ENCODE measurements at regions not wholly inside any gene's neighbourhood (a gene's known extent, or its start where the extent isn't known, plus 50 kb on each side); places are given as distances from the start of the nearest gene placed in this dataset.

- peaks cover 2% of the 10 kb centered on the region; the same call in 1 of the 2 replicates for H3K36me3 ChIP-seq (ENCODE audit: insufficient read depth, low read length)
- H3K9me3 ChIP-seq (ENCODE audit: control insufficient read depth, insufficient read depth, low read length): no peaks in the 10 kb centered on the region
- peaks cover 15% of the 10 kb centered on the region; the same call in 1 of the 2 replicates for H3K4me1 ChIP-seq (ENCODE audit: insufficient read depth, low read length)
- no peak overlapping the region for H3K9ac ChIP-seq (ENCODE audit: low read depth, low read length)
These were observed 91.9 kb upstream of the NTM start for GRCh38 chr11:131278472-131278871.

- H3K9me3 ChIP-seq (ENCODE audit: control insufficient read depth, insufficient read depth, low read length): no peaks in the 10 kb centered on the region
- H3K36me3 ChIP-seq (ENCODE audit: insufficient read depth, low read length): no peaks in the 10 kb centered on the region
- no peak overlapping the region for H3K9ac ChIP-seq (ENCODE audit: low read depth, low read length)
- H3K4me1 ChIP-seq (ENCODE audit: insufficient read depth, low read length): peaks cover 3% of the 10 kb centered on the region; the same call in 1 of the 2 replicates
These were observed 90.6 kb upstream of the NTM start for GRCh38 chr11:131279654-131280384.

GRCh38 chr11:131281316-131281715 is 89.1 kb upstream of the NTM start:
- no peaks in the 10 kb centered on the region for H3K4me1 ChIP-seq (ENCODE audit: insufficient read depth, low read length)
- no peaks in the 10 kb centered on the region for H3K36me3 ChIP-seq (ENCODE audit: insufficient read depth, low read length)
- H3K9ac ChIP-seq (ENCODE audit: low read depth, low read length): no peak overlapping the region
- H3K9me3 ChIP-seq (ENCODE audit: control insufficient read depth, insufficient read depth, low read length): no peaks in the 10 kb centered on the region

- Histone ChIP-seq H3K4me1 (ENCODE audit: insufficient read depth, low read length) (peaks cover 2% of the 10 kb centered on the region; the same call in 1 of the 2 replicates), H3K9me3 (ENCODE audit: control insufficient read depth, insufficient read depth, low read length) (no peaks in the 10 kb centered on the region), H3K36me3 (ENCODE audit: insufficient read depth, low read length) (no peaks in the 10 kb centered on the region), H3K9ac (ENCODE audit: low read depth, low read length) (no peak overlapping the region)
These were observed 86.4 kb upstream of the NTM start for GRCh38 chr11:131284041-131284440.

GRCh38 chr11:131288521-131289091 is 81.8 kb upstream of the NTM start:
- Histone ChIP-seq H3K4me1 (ENCODE audit: insufficient read depth, low read length) (peaks cover 6% of the 10 kb centered on the region), H3K9ac (ENCODE audit: low read depth, low read length) (no peak overlapping the region)

GRCh38 chr11:131290185-131290584 is 80.2 kb upstream of the NTM start:
- Histone ChIP-seq H3K36me3 (ENCODE audit: insufficient read depth, low read length) (no peaks in the 10 kb centered on the region; the same call in 1 of the 2 replicates), H3K4me1 (ENCODE audit: insufficient read depth, low read length) (peaks cover 6% of the 10 kb centered on the region), H3K9me3 (ENCODE audit: control insufficient read depth, insufficient read depth, low read length) (no peaks in the 10 kb centered on the region), H3K9ac (ENCODE audit: low read depth, low read length) (no peak overlapping the region)

More at GRCh38 chr11:131288521-131289091, 81.8 kb upstream of the NTM start:
- Histone ChIP-seq H3K9me3 (ENCODE audit: control insufficient read depth, insufficient read depth, low read length) (no peaks in the 10 kb centered on the region), H3K36me3 (ENCODE audit: insufficient read depth, low read length) (no peaks in the 10 kb centered on the region; the same call in 1 of the 2 replicates)

GRCh38 chr11:131295986-131296385 is 74.4 kb upstream of the NTM start:
- Histone ChIP-seq H3K36me3 (ENCODE audit: insufficient read depth, low read length) (no peaks in the 10 kb centered on the region), H3K9ac (ENCODE audit: low read depth, low read length) (no peak overlapping the region), H3K9me3 (ENCODE audit: control insufficient read depth, insufficient read depth, low read length) (no peaks in the 10 kb centered on the region; the same call in 1 of the 2 replicates), H3K4me1 (ENCODE audit: insufficient read depth, low read length) (peaks cover 4% of the 10 kb centered on the region; the same call in 1 of the 2 replicates)

- no peak overlapping the region for H3K9ac ChIP-seq (ENCODE audit: low read depth, low read length)
- H3K36me3 ChIP-seq (ENCODE audit: insufficient read depth, low read length): no peaks in the 10 kb centered on the region
- peaks cover 4% of the 10 kb centered on the region; the same call in 1 of the 2 replicates for H3K4me1 ChIP-seq (ENCODE audit: insufficient read depth, low read length)
- H3K9me3 ChIP-seq (ENCODE audit: control insufficient read depth, insufficient read depth, low read length): no peaks in the 10 kb centered on the region; the same call in 1 of the 2 replicates
These were observed 73.0 kb upstream of the NTM start for GRCh38 chr11:131297441-131297840.

GRCh38 chr11:131299598-131300438 is 70.6 kb upstream of the NTM start:
- no peak overlapping the region for H3K9ac ChIP-seq (ENCODE audit: low read depth, low read length)
- H3K36me3 ChIP-seq (ENCODE audit: insufficient read depth, low read length): no peaks in the 10 kb centered on the region
- H3K4me1 ChIP-seq (ENCODE audit: insufficient read depth, low read length): peaks cover 4% of the 10 kb centered on the region; the same call in 1 of the 2 replicates
- H3K9me3 ChIP-seq (ENCODE audit: control insufficient read depth, insufficient read depth, low read length): no peaks in the 10 kb centered on the region; the same call in 1 of the 2 replicates

- no peaks in the 10 kb centered on the region for H3K36me3 ChIP-seq (ENCODE audit: insufficient read depth, low read length)
- peaks cover 4% of the 10 kb centered on the region; the same call in 1 of the 2 replicates for H3K4me1 ChIP-seq (ENCODE audit: insufficient read depth, low read length)
- no peak overlapping the region for H3K9ac ChIP-seq (ENCODE audit: low read depth, low read length)
- H3K9me3 ChIP-seq (ENCODE audit: control insufficient read depth, insufficient read depth, low read length): no peaks in the 10 kb centered on the region; the same call in 1 of the 2 replicates
These were observed 70.0 kb upstream of the NTM start for GRCh38 chr11:131300439-131300717.

- H3K9me3 ChIP-seq (ENCODE audit: control insufficient read depth, insufficient read depth, low read length): no peaks in the 10 kb centered on the region; the same call in 1 of the 2 replicates
- H3K36me3 ChIP-seq (ENCODE audit: insufficient read depth, low read length): no peaks in the 10 kb centered on the region
- no peak overlapping the region for H3K9ac ChIP-seq (ENCODE audit: low read depth, low read length)
- H3K4me1 ChIP-seq (ENCODE audit: insufficient read depth, low read length): 0 out of 2 replicates have a peak, but pooled peaks cover under 1% of the 10 kb centered on the region
These were observed 69.1 kb upstream of the NTM start for GRCh38 chr11:131301306-131301705.

- Histone ChIP-seq H3K36me3 (ENCODE audit: insufficient read depth, low read length) (no peaks in the 10 kb centered on the region), H3K9me3 (ENCODE audit: control insufficient read depth, insufficient read depth, low read length) (no peaks in the 10 kb centered on the region; the same call in 1 of the 2 replicates), H3K4me1 (ENCODE audit: insufficient read depth, low read length) (no peaks in the 10 kb centered on the region), H3K9ac (ENCODE audit: low read depth, low read length) (no peak overlapping the region)
These were observed 67.6 kb upstream of the NTM start for GRCh38 chr11:131302836-131303235.

GRCh38 chr11:131303611-131304119 is 66.8 kb upstream of the NTM start:
- Histone ChIP-seq H3K36me3 (ENCODE audit: insufficient read depth, low read length) (no peaks in the 10 kb centered on the region), H3K9me3 (ENCODE audit: control insufficient read depth, insufficient read depth, low read length) (no peaks in the 10 kb centered on the region; the same call in 1 of the 2 replicates)

GRCh38 chr11:131305005-131305404 is 65.4 kb upstream of the NTM start:
- Histone ChIP-seq H3K9me3 (ENCODE audit: control insufficient read depth, insufficient read depth, low read length) (no peaks in the 10 kb centered on the region; the same call in 1 of the 2 replicates), H3K9ac (ENCODE audit: low read depth, low read length) (no peak overlapping the region), H3K36me3 (ENCODE audit: insufficient read depth, low read length) (no peaks in the 10 kb centered on the region), H3K4me1 (ENCODE audit: insufficient read depth, low read length) (no peaks in the 10 kb centered on the region)

More at GRCh38 chr11:131303611-131304119, 66.8 kb upstream of the NTM start:
- no peak overlapping the region for H3K9ac ChIP-seq (ENCODE audit: low read depth, low read length)
- no peaks in the 10 kb centered on the region for H3K4me1 ChIP-seq (ENCODE audit: insufficient read depth, low read length)
